T-helper 17 cell (primary cell): ENCODE measurements at regions not wholly inside any gene's neighbourhood (a gene's known extent, or its start where the extent isn't known, plus 50 kb on each side); places are given as distances from the start of the nearest gene placed in this dataset.

ENCODE experiments used
- ATAC-seq: fragments of 150-1000 bp; cut with Tn5 transposase; 2 replicates; pipeline ENCODE4 v1.10.0; 2021; ENCODE audit warnings: mild to moderate bottlenecking, moderate library complexity
- DNase-seq, 3 donors: peaks; one replicate each; pipeline versions ENCODE4 v3.0.0 to v3.0.0-alpha.2; 2020 to 2021
- H3K9me3 ChIP-seq: one replicate; pipeline ENCODE4 v1.7.0; 2013; ENCODE audit warnings: low read length, mild to moderate bottlenecking; ENCODE audit not compliant: control insufficient read depth, poor library complexity, severe bottlenecking
- H3K27ac Mint-ChIP-seq: one replicate; pipeline ENCODE4 v1.8.0; 2022; ENCODE audit warnings: mild to moderate bottlenecking, moderate library complexity, mixed read lengths
- H3K27me3 Mint-ChIP-seq: one replicate; pipeline ENCODE4 v1.8.0; 2022; ENCODE audit warnings: mixed read lengths
- H3K36me3 Mint-ChIP-seq: one replicate; pipeline ENCODE4 v1.8.0; 2022; ENCODE audit warnings: low read depth, mixed read lengths
- H3K4me1 Mint-ChIP-seq: one replicate; pipeline ENCODE4 v1.8.0; 2022; ENCODE audit warnings: mild to moderate bottlenecking, mixed read lengths
- H3K4me3 Mint-ChIP-seq: one replicate; pipeline ENCODE4 v1.8.0; 2022; ENCODE audit warnings: mild to moderate bottlenecking, moderate library complexity, mixed read lengths

GRCh38 chr5:74258314-74258665 is 382.2 kb downstream of the ENC1 start:
- Mint-ChIP-seq H3K27me3 (peaks cover 32% of the 10 kb centered on the region), H3K4me3 (no peak overlapping the region), H3K36me3 (no peaks in the 10 kb centered on the region), H3K27ac (no peak overlapping the region), H3K4me1 (peaks cover 2% of the 10 kb centered on the region)
- ATAC-seq = no peak
- H3K9me3 ChIP-seq = peaks cover 2% of the 10 kb centered on the region
- DNase-seq = no peak

GRCh38 chr5:74257645-74258313 is 382.7 kb downstream of the ENC1 start:
- no peak overlapping the region for H3K4me3 Mint-ChIP-seq
- H3K27me3 Mint-ChIP-seq = peaks cover 37% of the 10 kb centered on the region

GRCh38 chr5:74257060-74257527 is 383.4 kb downstream of the ENC1 start:
- H3K9me3 ChIP-seq = peaks cover 2% of the 10 kb centered on the region
- Mint-ChIP-seq H3K4me3 (no peak overlapping the region), H3K27me3 (peaks cover 43% of the 10 kb centered on the region), H3K4me1 (no peaks in the 10 kb centered on the region), H3K27ac (no peak overlapping the region), H3K36me3 (peaks cover 4% of the 10 kb centered on the region)
- DNase-seq = no peak
- ATAC-seq = no peak

More at GRCh38 chr5:74257645-74258313, 382.7 kb downstream of the ENC1 start:
- H3K36me3 Mint-ChIP-seq = peaks cover under 1% of the 10 kb centered on the region
- H3K9me3 ChIP-seq = peaks cover 2% of the 10 kb centered on the region
- peaks cover under 1% of the 10 kb centered on the region for H3K4me1 Mint-ChIP-seq
- H3K27ac Mint-ChIP-seq = no peak overlapping the region
- ATAC-seq = no peak
- DNase-seq = no peak

- no peak overlapping the region for H3K4me3 Mint-ChIP-seq
- H3K36me3 Mint-ChIP-seq = peaks cover 4% of the 10 kb centered on the region
- DNase-seq (no peak), ATAC-seq (no peak)
- peaks cover 53% of the 10 kb centered on the region for H3K27me3 Mint-ChIP-seq
- H3K27ac Mint-ChIP-seq = no peak overlapping the region
- H3K9me3 ChIP-seq = peaks cover 2% of the 10 kb centered on the region
- no peaks in the 10 kb centered on the region for H3K4me1 Mint-ChIP-seq
Measured at GRCh38 chr5:74255692-74256392, 384.7 kb downstream of the ENC1 start.

- H3K4me1 Mint-ChIP-seq = no peaks in the 10 kb centered on the region
- peaks cover 4% of the 10 kb centered on the region for H3K36me3 Mint-ChIP-seq
- DNase-seq (no peak), ATAC-seq (no peak)
- H3K4me3 Mint-ChIP-seq = no peak overlapping the region
- H3K27ac Mint-ChIP-seq = no peak overlapping the region
- H3K9me3 ChIP-seq = peaks cover 2% of the 10 kb centered on the region
- H3K27me3 Mint-ChIP-seq = peaks cover 57% of the 10 kb centered on the region
Measured at GRCh38 chr5:74254257-74254656, 386.3 kb downstream of the ENC1 start.

- Mint-ChIP-seq H3K27ac (no peak overlapping the region), H3K4me1 (no peaks in the 10 kb centered on the region), H3K36me3 (peaks cover 4% of the 10 kb centered on the region), H3K4me3 (no peak overlapping the region), H3K27me3 (peaks cover 50% of the 10 kb centered on the region)
- peaks cover 2% of the 10 kb centered on the region for H3K9me3 ChIP-seq
- no peak for DNase-seq
- no peak for ATAC-seq
Measured at GRCh38 chr5:74252044-74252443, 388.5 kb downstream of the ENC1 start.

- Mint-ChIP-seq H3K4me1 (no peaks in the 10 kb centered on the region), H3K27me3 (peaks cover 46% of the 10 kb centered on the region)
- DNase-seq = no peak
Measured at GRCh38 chr5:74251141-74252035, 389.1 kb downstream of the ENC1 start.

GRCh38 chr5:74250304-74251102 is 390.0 kb downstream of the ENC1 start:
- ATAC-seq = no peak
- Mint-ChIP-seq H3K36me3 (peaks cover 4% of the 10 kb centered on the region), H3K4me1 (no peaks in the 10 kb centered on the region), H3K27me3 (peaks cover 46% of the 10 kb centered on the region), H3K27ac (no peak overlapping the region), H3K4me3 (no peak overlapping the region)
- no peak for DNase-seq
- peaks cover 2% of the 10 kb centered on the region for H3K9me3 ChIP-seq

More at GRCh38 chr5:74251141-74252035, 389.1 kb downstream of the ENC1 start:
- Mint-ChIP-seq H3K4me3 (no peak overlapping the region), H3K36me3 (peaks cover 4% of the 10 kb centered on the region), H3K27ac (no peak overlapping the region)
- ATAC-seq = no peak
- H3K9me3 ChIP-seq = peaks cover 2% of the 10 kb centered on the region

- H3K27me3 Mint-ChIP-seq = peaks cover 39% of the 10 kb centered on the region
- H3K9me3 ChIP-seq = peaks cover under 1% of the 10 kb centered on the region
- H3K4me3 Mint-ChIP-seq = no peak overlapping the region
- no peak overlapping the region for H3K27ac Mint-ChIP-seq
- ATAC-seq (no peak), DNase-seq (no peak)
- no peaks in the 10 kb centered on the region for H3K4me1 Mint-ChIP-seq
- H3K36me3 Mint-ChIP-seq = peaks cover 4% of the 10 kb centered on the region
Measured at GRCh38 chr5:74248576-74248975, 392.0 kb downstream of the ENC1 start.

- H3K27me3 Mint-ChIP-seq = peaks cover 12% of the 10 kb centered on the region
- no peaks in the 10 kb centered on the region for H3K9me3 ChIP-seq
- H3K4me1 Mint-ChIP-seq = no peaks in the 10 kb centered on the region
- no peak overlapping the region for H3K4me3 Mint-ChIP-seq
- H3K36me3 Mint-ChIP-seq = no peaks in the 10 kb centered on the region
- no peak overlapping the region for H3K27ac Mint-ChIP-seq
- no peak for DNase-seq
- ATAC-seq = no peak
Measured at GRCh38 chr5:74244406-74244805, 396.1 kb downstream of the ENC1 start.

- H3K4me3 Mint-ChIP-seq = no peak overlapping the region
- H3K4me1 Mint-ChIP-seq = no peaks in the 10 kb centered on the region
- peaks cover 17% of the 10 kb centered on the region for H3K27me3 Mint-ChIP-seq
- no peak for DNase-seq
- H3K36me3 Mint-ChIP-seq = no peaks in the 10 kb centered on the region
- no peaks in the 10 kb centered on the region for H3K9me3 ChIP-seq
- no peak overlapping the region for H3K27ac Mint-ChIP-seq
- ATAC-seq = no peak
Measured at GRCh38 chr5:74243634-74244033, 396.9 kb downstream of the ENC1 start.

- no peaks in the 10 kb centered on the region for H3K4me1 Mint-ChIP-seq
- H3K36me3 Mint-ChIP-seq = no peaks in the 10 kb centered on the region
- ATAC-seq (no peak), DNase-seq (no peak)
- no peaks in the 10 kb centered on the region for H3K9me3 ChIP-seq
- H3K27me3 Mint-ChIP-seq = peaks cover 17% of the 10 kb centered on the region
- no peak overlapping the region for H3K27ac Mint-ChIP-seq
- no peak overlapping the region for H3K4me3 Mint-ChIP-seq
Measured at GRCh38 chr5:74242516-74242915, 398.0 kb downstream of the ENC1 start.
